ENCODE measurements at regions not wholly inside any gene's neighbourhood (a gene's known extent, or its start where the extent isn't known, plus 50 kb on each side); places are given as distances from the start of the nearest gene placed in this dataset.

DNA sequence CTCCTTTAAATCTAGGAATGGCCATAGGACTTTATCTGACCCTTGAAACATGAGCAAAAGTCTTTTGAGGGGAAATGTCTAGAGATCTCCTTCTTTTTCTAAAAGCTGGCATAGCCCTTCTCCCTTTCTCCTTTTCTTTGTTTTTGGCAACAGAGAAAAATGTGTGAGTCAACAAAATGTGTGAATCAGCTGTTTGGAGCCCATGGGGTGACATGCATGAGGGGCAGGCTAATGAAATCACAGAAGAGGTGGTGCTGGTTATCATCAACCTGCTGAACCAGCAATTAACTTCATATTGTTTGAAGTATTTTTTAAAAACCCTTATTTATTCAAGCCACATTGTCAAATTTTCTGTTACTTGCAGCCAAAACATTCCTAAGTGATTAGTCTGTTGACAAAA, 132.3 kb downstream of the CCDC59 start:
- TF ChIP-seq ZNF274 (IDR thresholded peaks at IDR 0.05; ENCODE audit: low read depth, low read length) (no peak), YY1 (IDR thresholded peaks at IDR 0.05; ENCODE audit: insufficient read depth, insufficient read length) (no peak), SUZ12 (IDR thresholded peaks at IDR 0.05; ENCODE audit: extremely low read depth, insufficient read depth, insufficient read length) (no peak)
